C4-2B (cell line): ENCODE measurements at regions not wholly inside any gene's neighbourhood (a gene's known extent, or its start where the extent isn't known, plus 50 kb on each side); places are given as distances from the start of the nearest gene placed in this dataset.

Source experiments
- CTCF ChIP-seq: fragments of 450-650 bp; conservative IDR thresholded peaks from 2 replicates; pipeline ENCODE4 v1.5.1; 2017; ENCODE audit warnings: mild to moderate bottlenecking
- ZFX ChIP-seq: fragments of 450-650 bp; IDR thresholded peaks from 2 replicates; pipeline ENCODE4 v1.6.1; 2017

GRCh38 chr9:109639674-109640579 is 140.1 kb upstream of the PALM2AKAP2 start:
- no peak for TF ChIP-seq CTCF
- TF ChIP-seq ZFX, result no peak
